Mesenchymal stem cell (in vitro differentiated cells and primary cell): ENCODE measurements at regions not wholly inside any gene's neighbourhood (a gene's known extent, or its start where the extent isn't known, plus 50 kb on each side); places are given as distances from the start of the nearest gene placed in this dataset.

ENCODE experiments used
- DNase-seq: peaks from one replicate; pipeline ENCODE4 v3.0.0-alpha.2; 2013
- H2AFZ ChIP-seq: one replicate; pipeline ENCODE4 v1.6.1; 2013; ENCODE audit warnings: low read depth, mild to moderate bottlenecking, control low read depth, inconsistent platforms, low read length, moderate library complexity
- H2AK5ac ChIP-seq: 2 replicates; pipeline ENCODE4 v1.6.1; 2013; ENCODE audit warnings: low read length, moderate library complexity, mild to moderate bottlenecking, inconsistent platforms; ENCODE audit not compliant: severe bottlenecking
- H2BK120ac ChIP-seq: one replicate; pipeline ENCODE4 v1.6.1; 2013; ENCODE audit warnings: low read depth, mild to moderate bottlenecking, inconsistent platforms, low read length, moderate library complexity
- H2BK12ac ChIP-seq, 2 experiments: one replicate each; pipeline ENCODE4 v1.6.1; 2013; ENCODE audit warnings: inconsistent platforms in 2 of 2, low read length in 2 of 2, mild to moderate bottlenecking in 2 of 2, moderate library complexity in 2 of 2, control low read depth in 1 of 2
- H2BK15ac ChIP-seq: one replicate; pipeline ENCODE4 v1.6.1; 2013; ENCODE audit warnings: mild to moderate bottlenecking, low read depth, inconsistent platforms; ENCODE audit not compliant: poor library complexity, severe bottlenecking
- H2BK5ac ChIP-seq: 2 replicates; pipeline ENCODE4 v1.6.1; 2013; ENCODE audit warnings: low read depth, mild to moderate bottlenecking, low read length, control low read depth, inconsistent platforms; ENCODE audit not compliant: poor library complexity, severe bottlenecking
- H3K14ac ChIP-seq, 2 experiments: one replicate each; pipeline ENCODE4 v1.6.1; 2013; ENCODE audit warnings: inconsistent platforms in 2 of 2, low read length in 2 of 2, control low read depth in 1 of 2, mild to moderate bottlenecking in 1 of 2, moderate library complexity in 1 of 2
- H3K18ac ChIP-seq, 2 experiments: one replicate each; pipeline ENCODE4 v1.6.1; 2013; ENCODE audit warnings: inconsistent platforms in 2 of 2, low read length in 2 of 2, control low read depth in 1 of 2, low read depth in 1 of 2, mild to moderate bottlenecking in 1 of 2
- H3K23ac ChIP-seq, 2 experiments: one replicate each; pipeline ENCODE4 v1.6.1; 2013; ENCODE audit warnings: inconsistent platforms in 2 of 2, low read length in 2 of 2, mild to moderate bottlenecking in 2 of 2, moderate library complexity in 2 of 2, control low read depth in 1 of 2
- H3K27ac ChIP-seq: 2 replicates; pipeline ENCODE4 v1.5.1; 2013; ENCODE audit warnings: mild to moderate bottlenecking, moderate library complexity, low read length, control low read depth, inconsistent platforms; ENCODE audit not compliant: poor library complexity, severe bottlenecking
- H3K27me3 ChIP-seq, 2 experiments: 2 replicates each; pipeline versions ENCODE4 v1.6.1 to v1.7.0; 2013; ENCODE audit warnings: low read length in 2 of 2, mild to moderate bottlenecking in 2 of 2, moderate library complexity in 2 of 2, control low read depth in 1 of 2, inconsistent platforms in 1 of 2; ENCODE audit not compliant: control insufficient read depth in 1 of 2, insufficient read depth in 1 of 2
- H3K36me3 ChIP-seq, 2 experiments: 2 replicates each; pipeline versions ENCODE4 v1.6.1 to v1.7.0; 2013; ENCODE audit warnings: low read length in 2 of 2, control low read depth in 1 of 2, inconsistent platforms in 1 of 2, low read depth in 1 of 2, mild to moderate bottlenecking in 1 of 2; ENCODE audit not compliant: insufficient read depth in 2 of 2, control insufficient read depth in 1 of 2
- H3K4ac ChIP-seq, 2 experiments: one replicate each; pipeline ENCODE4 v1.6.1; 2013; ENCODE audit warnings: inconsistent platforms in 2 of 2, low read length in 2 of 2, mild to moderate bottlenecking in 2 of 2, moderate library complexity in 2 of 2, control low read depth in 1 of 2, low read depth in 1 of 2
- H3K4me1 ChIP-seq: 2 replicates; pipeline ENCODE4 v1.6.1; 2013; ENCODE audit warnings: low read depth, low read length, control low read depth; ENCODE audit not compliant: control insufficient read depth, insufficient read depth
- H3K4me2 ChIP-seq: 2 replicates; pipeline ENCODE4 v1.6.1; 2013; ENCODE audit warnings: low read length, mild to moderate bottlenecking, inconsistent platforms; ENCODE audit not compliant: poor library complexity, severe bottlenecking
- H3K4me3 ChIP-seq, 2 experiments: 2 replicates each; pipeline versions ENCODE4 v1.5.1 to v1.7.0; 2013; ENCODE audit warnings: low read length in 2 of 2, mild to moderate bottlenecking in 2 of 2, control low read depth in 1 of 2, low read depth in 1 of 2; ENCODE audit not compliant: insufficient read depth in 1 of 2
- H3K79me1 ChIP-seq: replicated peaks from 2 replicates; pipeline ENCODE4 v1.6.1; 2013; ENCODE audit warnings: mild to moderate bottlenecking, control low read depth, low read length, inconsistent platforms; ENCODE audit not compliant: poor library complexity, severe bottlenecking
- H3K9ac ChIP-seq: 2 replicates; pipeline ENCODE4 v1.7.0; 2013; ENCODE audit warnings: mild to moderate bottlenecking, low read length, moderate library complexity
- H3K9me3 ChIP-seq: 2 replicates; pipeline ENCODE4 v1.7.0; 2013; ENCODE audit warnings: mild to moderate bottlenecking, low read length; ENCODE audit not compliant: control insufficient read depth
- H4K8ac ChIP-seq: one replicate; pipeline ENCODE4 v1.6.1; 2013; ENCODE audit warnings: inconsistent platforms, mild to moderate bottlenecking, low read length, moderate library complexity
- H4K91ac ChIP-seq: one replicate; pipeline ENCODE4 v1.6.1; 2013; ENCODE audit warnings: mild to moderate bottlenecking, low read length, inconsistent platforms
- WGBS: methylation state at CpG from one replicate; pipeline ENCODE4 v1.1.7; 2013; ENCODE audit warnings: mixed read lengths; 5-methylcytosine and 5-hydroxymethylcytosine counted together

- Histone ChIP-seq H2BK120ac (no peak overlapping the region), H2AFZ (no peak overlapping the region), H4K8ac (no peak overlapping the region), H3K27me3 (no peaks in the 10 kb centered on the region), H3K23ac (no peak overlapping the region), H3K4me3 (no peak overlapping the region), H3K4me1 (peaks cover 4% of the 10 kb centered on the region), H2BK5ac (no peak overlapping the region), H2AK5ac (no peak overlapping the region), H3K4ac (no peak overlapping the region), H2BK15ac (no peak overlapping the region), H3K18ac (peak overlapping the region in 1 of 2 experiments; percentile 30), H2BK12ac (no peak overlapping the region), H3K9me3 (no peaks in the 10 kb centered on the region), H3K36me3 (no peaks in the 10 kb centered on the region), H3K79me1 (no peaks in the 10 kb centered on the region), H3K9ac (no peak overlapping the region), H4K91ac (no peak overlapping the region), H3K4me2 (no peak overlapping the region), H3K14ac (no peak overlapping the region), H3K27ac (no peak overlapping the region)
- DNase-seq, result no peak
Observed at GRCh38 chr2:160918258-160918657, 242.0 kb upstream of the TANK start.

DNA sequence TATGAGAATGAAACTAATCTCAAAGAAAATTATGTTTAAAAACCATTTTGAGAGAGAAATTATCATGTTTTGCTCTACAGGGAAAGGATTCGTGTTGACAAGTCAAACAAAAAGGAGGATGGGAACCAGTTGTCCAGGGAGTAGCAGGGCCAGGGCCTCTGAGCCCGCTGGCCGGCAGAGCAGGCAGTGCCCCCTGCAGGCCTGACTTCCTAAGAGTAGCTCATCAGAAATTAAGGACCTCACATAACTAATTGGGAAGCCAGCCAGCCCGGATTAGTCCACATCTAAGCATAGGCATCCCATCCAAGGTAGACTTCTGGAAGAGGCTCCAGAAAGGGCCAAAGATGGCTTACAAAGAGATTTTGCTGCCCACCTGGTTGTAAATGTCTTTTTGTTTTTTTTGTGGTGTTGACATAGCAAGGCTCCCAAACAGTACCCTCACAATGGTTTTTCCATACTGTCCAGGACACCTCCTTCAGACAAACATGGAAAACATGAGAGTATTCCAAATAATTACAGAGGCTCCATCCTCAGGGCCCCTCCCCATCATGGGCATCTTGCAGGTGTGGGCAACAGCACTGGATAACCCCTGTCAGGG, 241.2 kb upstream of the TANK start:
- Histone ChIP-seq H3K79me1 (no peaks in the 10 kb centered on the region), H3K9me3 (no peaks in the 10 kb centered on the region), H2AFZ (no peak overlapping the region), H3K9ac (no peak overlapping the region), H2BK12ac (peak overlapping the region in 1 of 2 experiments; percentile 45), H3K36me3 (no peaks in the 10 kb centered on the region), H2BK120ac (no peak overlapping the region), H3K27me3 (no peaks in the 10 kb centered on the region), H3K4me1 (peaks cover 4% of the 10 kb centered on the region), H2BK15ac (no peak overlapping the region), H4K91ac (no peak overlapping the region), H3K18ac (peak overlapping the region in 1 of 2 experiments; percentile 21), H4K8ac (no peak overlapping the region), H3K4ac (peak overlapping the region in 1 of 2 experiments; percentile 67), H3K27ac (no peak overlapping the region), H2BK5ac (peak overlapping the region; percentile 9), H3K4me2 (no peak overlapping the region), H3K23ac (no peak overlapping the region), H3K4me3 (no peak overlapping the region), H2AK5ac (peak overlapping the region; percentile 80), H3K14ac (no peak overlapping the region)
- peak; percentile 50 for DNase-seq
- 10% methylated on average over 3 of the region's 4 CpGs for WGBS

- Histone ChIP-seq H2AK5ac (no peak overlapping the region), H2BK12ac (no peak overlapping the region), H3K4me1 (peaks cover 4% of the 10 kb centered on the region), H2AFZ (no peak overlapping the region), H3K4me2 (no peak overlapping the region), H2BK5ac (no peak overlapping the region), H3K79me1 (no peaks in the 10 kb centered on the region), H3K14ac (no peak overlapping the region), H3K9ac (peak overlapping the region; percentile 90), H3K18ac (peak overlapping the region; percentile 33 to 50), H4K91ac (peak overlapping the region; percentile 50), H3K27me3 (no peaks in the 10 kb centered on the region), H3K36me3 (no peaks in the 10 kb centered on the region), H4K8ac (no peak overlapping the region), H3K4me3 (no peak overlapping the region), H2BK15ac (no peak overlapping the region), H3K23ac (no peak overlapping the region), H3K9me3 (no peaks in the 10 kb centered on the region), H2BK120ac (peak overlapping the region; percentile 34), H3K4ac (no peak overlapping the region), H3K27ac (no peak overlapping the region)
- no peak for DNase-seq
- WGBS, result 78% methylated on average over 1 of the region's 1 CpG
Observed at GRCh38 chr2:160920061-160920460, 240.2 kb upstream of the TANK start.

DNA sequence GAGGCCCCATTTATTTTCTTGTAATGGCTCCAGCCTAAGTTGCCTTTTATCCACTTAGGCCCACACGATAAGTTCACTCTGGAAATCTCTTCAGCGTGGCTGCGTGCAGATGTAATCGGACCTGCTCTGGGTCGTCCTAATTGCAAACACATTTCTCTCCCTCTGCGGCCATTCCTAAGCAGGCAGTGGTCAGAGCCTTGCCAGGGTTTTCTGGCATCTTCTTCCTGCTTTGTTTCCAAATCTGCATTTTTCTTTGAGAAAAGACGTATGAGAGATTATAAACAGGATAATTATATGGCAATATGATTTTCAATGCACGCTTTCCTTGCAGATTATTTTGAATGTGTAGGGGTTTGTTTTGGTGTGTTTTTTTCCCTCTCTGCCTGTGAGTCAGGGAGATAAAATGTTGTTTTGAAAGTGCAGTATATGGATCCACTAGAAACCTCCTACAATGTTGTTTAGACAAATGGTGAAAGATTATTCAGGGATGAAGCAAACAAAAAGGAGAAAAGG, 239.4 kb upstream of the TANK start:
- H3K4ac ChIP-seq, result peak overlapping the region in 1 of 2 experiments; percentile 79
- peaks cover 4% of the 10 kb centered on the region for H3K4me1 ChIP-seq
- H2BK5ac ChIP-seq, result no peak overlapping the region
- peak overlapping the region; percentile 82 for H4K8ac ChIP-seq
- H3K27me3 ChIP-seq, result no peaks in the 10 kb centered on the region
- H2BK120ac ChIP-seq, result peak overlapping the region; percentile 34
- H3K23ac ChIP-seq, result no peak overlapping the region
- 60% methylated on average over 8 of the region's 8 CpGs for WGBS
- no peaks in the 10 kb centered on the region for H3K79me1 ChIP-seq
- peak overlapping the region; percentile 90 for H3K9ac ChIP-seq
- peak overlapping the region; percentile 5 for H3K4me2 ChIP-seq
- H4K91ac ChIP-seq, result no peak overlapping the region
- H2AFZ ChIP-seq, result no peak overlapping the region
- H3K14ac ChIP-seq, result no peak overlapping the region
- H3K4me3 ChIP-seq, result peak overlapping the region in 1 of 2 experiments; percentile 47
- DNase-seq, result peak; percentile 74
- H3K18ac ChIP-seq, result peak overlapping the region; percentile 48 to 62
- no peak overlapping the region for H2AK5ac ChIP-seq
- peak overlapping the region; percentile 59 for H3K27ac ChIP-seq
- H3K9me3 ChIP-seq, result no peaks in the 10 kb centered on the region
- no peak overlapping the region for H2BK15ac ChIP-seq
- H2BK12ac ChIP-seq, result peak overlapping the region in 1 of 2 experiments; percentile 31
- H3K36me3 ChIP-seq, result no peaks in the 10 kb centered on the region
